GM12864 (cell line): ENCODE measurements at regions not wholly inside any gene's neighbourhood (a gene's known extent, or its start where the extent isn't known, plus 50 kb on each side); places are given as distances from the start of the nearest gene placed in this dataset.
A peak's percentile ranks its signal among the peaks of the same experiment; 100 is the strongest.
"Not testable (repeated sequence)": the region's sequence is repeated elsewhere in the genome, so short reads cannot be mapped to it uniquely, and the experiment has no call there.

Source experiments
- DNase-seq: peaks from one replicate; pipeline ENCODE4 v3.0.0-alpha.2; 2011; ENCODE audit warnings: low read depth
- H3K4me3 ChIP-seq: 2 replicates; pipeline ENCODE4 v1.5.1; 2011; ENCODE audit warnings: mild to moderate bottlenecking, low read depth, low read length, control low read depth
- TF ChIP-seq, protein P1 (sequence below): IDR thresholded peaks from 2 replicates; pipeline ENCODE4 v1.5.1; 2011; ENCODE audit warnings: low read depth, mild to moderate bottlenecking, moderate library complexity, low read length, control low read depth, inconsistent platforms; ENCODE audit errors: missing control alignments

DNA sequence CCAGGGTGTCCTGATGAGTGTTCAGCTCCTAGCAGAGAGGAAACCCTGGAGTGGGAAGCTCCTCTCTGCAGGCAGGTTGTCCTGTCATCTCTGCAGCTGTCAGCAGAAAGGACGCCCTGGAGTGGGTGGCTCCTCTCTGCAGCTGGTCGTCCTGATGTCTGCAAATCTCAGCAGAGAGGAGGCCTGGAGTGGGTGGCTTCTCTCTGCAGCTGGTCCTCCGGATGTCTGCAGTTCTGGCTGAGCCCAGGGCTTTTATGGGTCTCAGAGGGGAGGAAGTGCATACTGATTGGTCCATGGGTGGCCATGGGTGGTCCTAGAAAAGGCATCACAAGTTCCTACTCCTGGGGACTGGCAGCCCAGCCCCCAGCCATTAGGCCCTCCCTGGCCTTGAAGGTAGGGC is 102.6 kb upstream of the BNIP2 start:
- no peak overlapping the region for H3K4me3 ChIP-seq
- DNase-seq: no peak
- TF ChIP-seq, protein P1, sequence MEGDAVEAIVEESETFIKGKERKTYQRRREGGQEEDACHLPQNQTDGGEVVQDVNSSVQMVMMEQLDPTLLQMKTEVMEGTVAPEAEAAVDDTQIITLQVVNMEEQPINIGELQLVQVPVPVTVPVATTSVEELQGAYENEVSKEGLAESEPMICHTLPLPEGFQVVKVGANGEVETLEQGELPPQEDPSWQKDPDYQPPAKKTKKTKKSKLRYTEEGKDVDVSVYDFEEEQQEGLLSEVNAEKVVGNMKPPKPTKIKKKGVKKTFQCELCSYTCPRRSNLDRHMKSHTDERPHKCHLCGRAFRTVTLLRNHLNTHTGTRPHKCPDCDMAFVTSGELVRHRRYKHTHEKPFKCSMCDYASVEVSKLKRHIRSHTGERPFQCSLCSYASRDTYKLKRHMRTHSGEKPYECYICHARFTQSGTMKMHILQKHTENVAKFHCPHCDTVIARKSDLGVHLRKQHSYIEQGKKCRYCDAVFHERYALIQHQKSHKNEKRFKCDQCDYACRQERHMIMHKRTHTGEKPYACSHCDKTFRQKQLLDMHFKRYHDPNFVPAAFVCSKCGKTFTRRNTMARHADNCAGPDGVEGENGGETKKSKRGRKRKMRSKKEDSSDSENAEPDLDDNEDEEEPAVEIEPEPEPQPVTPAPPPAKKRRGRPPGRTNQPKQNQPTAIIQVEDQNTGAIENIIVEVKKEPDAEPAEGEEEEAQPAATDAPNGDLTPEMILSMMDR: no peak

DNA sequence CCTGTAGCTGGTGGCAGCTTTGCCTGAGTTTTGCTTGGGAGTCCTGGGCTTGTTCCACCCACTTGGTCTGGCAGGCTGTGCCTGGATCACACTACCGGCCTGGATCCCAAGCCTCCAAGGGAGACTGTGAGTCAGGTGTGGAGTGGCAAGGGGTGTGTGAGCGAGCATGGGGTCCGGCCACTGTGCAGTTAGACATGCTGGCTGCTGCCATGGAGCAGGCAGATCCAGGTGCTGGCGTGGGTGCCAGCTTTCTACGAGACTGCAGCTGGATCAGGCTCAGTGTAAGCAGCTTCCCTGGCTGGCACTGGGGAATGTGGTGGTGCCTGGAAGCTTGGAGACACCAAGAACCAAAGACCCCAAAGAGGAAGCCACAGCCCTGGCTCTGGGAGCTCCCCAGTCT is 102.0 kb upstream of the BNIP2 start:
- DNase-seq: no peak
- H3K4me3 ChIP-seq: no peak overlapping the region
- TF ChIP-seq, protein P1: no peak

DNA sequence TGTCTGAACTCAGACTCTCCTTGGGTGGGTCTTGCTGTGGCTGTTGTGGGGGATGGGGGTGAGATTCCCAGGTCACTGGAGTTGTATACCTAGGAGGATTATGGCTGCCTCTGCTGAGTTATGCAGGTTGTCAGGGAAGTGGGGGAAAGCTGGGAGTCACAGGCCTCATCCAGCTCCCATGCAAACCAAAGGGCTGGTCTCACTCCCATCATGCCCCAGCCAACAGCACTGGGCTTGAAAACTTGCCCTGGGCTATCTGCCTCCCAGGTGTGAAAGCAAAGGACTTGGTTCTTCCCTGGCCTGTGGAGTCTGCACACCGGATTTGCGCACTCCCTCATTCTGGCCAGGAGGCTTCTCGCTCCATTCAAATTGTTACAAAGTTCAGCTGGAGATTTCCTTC is 97.3 kb upstream of the BNIP2 start:
- DNase-seq, H3K4me3 ChIP-seq: not testable (repeated sequence)

DNA sequence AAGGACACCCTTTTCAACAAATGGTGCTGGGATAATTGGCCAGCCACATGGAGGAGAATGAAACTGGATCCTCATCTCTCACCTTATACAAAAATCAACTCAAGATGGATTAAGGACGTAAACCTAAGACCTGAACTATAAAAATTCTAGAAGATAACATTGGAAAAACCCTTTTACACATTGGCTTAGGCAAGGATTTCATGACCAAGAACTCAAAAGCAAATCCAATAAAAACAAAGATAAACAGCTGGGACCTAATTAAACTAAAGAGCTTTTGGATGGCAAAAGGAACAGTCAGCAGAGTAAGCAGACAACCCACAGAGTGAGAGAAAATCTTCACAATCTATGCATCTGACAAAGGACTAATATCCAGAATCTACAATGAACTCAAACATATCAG is 96.9 kb upstream of the BNIP2 start:
- not testable (repeated sequence) for DNase-seq, H3K4me3 ChIP-seq

DNA sequence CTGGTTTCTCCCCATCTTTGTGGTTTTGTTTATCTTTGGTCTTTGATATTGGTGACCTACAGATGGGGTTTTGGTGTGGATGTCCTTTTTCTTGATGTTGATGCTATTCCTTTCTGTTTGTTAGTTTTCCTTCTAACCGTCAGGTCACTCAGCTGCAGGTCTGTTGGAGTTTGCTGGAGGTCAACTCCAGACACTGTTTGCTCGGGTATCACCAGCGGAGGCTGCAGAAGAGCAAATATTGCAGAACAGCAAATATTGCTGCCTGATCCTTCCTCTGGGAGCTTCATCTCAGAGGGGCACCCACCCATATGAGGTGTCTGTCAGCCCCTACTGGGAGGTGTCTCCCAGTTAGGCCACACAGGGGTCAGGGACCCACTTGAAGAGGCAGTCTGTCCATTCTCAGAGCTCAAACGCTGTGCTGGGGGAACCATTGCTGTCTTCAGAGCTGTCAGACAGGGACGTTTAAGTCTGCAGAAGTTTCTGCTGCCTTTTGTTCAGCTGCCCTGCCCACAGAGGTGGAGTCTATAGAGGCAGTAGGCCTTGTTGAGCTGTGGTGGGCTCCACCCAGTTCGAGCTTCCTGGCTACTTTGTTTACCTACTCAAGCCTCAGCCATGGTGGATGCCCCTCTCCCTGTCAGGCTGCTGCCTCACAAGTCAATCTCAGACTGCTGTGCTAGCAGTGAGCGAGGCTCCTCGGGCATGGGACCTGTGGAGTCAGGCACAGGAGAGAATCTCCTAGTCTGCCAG is 94.8 kb upstream of the BNIP2 start:
- DNase-seq, H3K4me3 ChIP-seq: not testable (repeated sequence)

DNA sequence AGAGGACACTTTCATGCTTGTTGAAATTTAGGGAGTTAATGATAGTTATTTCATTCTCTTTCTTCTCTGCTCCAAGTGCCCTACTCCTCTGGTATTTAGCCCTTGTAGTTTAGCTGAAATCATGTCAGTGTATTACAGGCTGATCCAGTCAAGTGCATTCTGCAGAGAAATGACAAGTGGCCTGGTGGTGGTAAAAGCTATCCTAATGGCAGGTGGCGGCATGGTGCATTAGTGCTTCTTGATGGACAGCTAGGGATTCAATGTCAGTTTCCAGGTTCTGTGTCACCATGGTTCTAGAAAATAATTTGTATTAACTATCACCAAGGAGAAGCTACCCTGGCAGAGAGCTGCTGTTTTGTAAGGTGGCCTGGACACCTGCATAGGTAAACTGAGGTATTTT is 90.0 kb upstream of the BNIP2 start:
- DNase-seq: no peak
- TF ChIP-seq, protein P1: no peak
- H3K4me3 ChIP-seq: no peak overlapping the region

DNA sequence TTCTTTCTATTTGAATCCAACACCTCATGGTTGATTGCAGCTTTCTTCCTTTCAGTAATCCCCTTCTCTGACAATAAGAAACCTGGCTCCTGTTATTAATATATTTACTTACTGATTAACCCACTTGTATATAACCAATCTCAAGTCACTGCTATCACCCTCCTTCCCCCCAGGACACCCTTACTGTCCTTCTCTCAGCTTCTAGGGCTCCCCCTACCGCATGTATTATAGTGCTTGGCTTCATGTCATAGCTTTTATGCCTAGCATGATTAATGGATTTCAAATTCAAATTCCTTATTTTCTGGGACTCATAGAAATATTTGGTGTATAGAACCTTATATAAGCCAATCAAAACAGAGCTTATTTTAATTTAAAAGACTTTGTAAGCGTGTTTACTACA is 75.7 kb upstream of the BNIP2 start:
- DNase-seq: no peak
- TF ChIP-seq, protein P1: peak; percentile 12
- no peak overlapping the region for H3K4me3 ChIP-seq

DNA sequence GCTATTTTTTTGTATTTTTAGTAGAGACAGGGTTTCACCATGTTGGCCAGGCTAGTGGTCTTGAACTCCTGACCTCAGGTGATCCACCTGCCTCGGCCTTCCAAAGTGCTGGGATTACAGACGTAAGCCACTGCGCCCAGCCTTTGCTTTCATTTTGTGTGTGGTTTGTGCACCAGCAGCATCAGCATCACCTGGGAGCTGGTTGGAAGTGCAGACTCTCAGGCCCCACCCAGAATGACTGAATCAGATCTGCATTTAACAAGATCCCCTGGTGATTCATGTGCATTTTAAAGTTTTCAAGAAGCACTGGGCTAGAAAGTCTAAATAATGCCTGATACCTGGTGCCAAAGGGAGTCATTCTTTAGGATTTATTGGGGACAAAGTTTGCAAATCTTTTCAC is 73.4 kb upstream of the BNIP2 start:
- H3K4me3 ChIP-seq: no peak overlapping the region
- TF ChIP-seq, protein P1: no peak
- DNase-seq: no peak

DNA sequence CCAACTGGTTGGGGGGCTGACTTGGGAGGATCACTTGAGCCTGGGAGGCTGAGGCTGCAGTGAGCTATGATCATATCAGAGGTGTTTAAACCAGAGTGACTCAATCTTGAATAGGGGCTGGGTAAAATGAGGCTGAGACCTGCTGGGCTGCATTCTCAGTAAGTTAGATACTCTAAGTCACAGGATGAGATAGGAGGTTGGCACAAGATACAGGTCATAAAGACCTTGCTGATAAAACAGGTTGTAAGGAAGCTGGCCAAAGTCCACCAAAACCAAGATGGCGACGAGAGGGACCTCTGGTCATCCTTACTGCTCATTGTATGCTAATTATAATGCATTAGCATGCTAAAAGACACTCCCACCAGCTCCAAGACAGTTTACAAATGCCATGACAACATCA is 71.1 kb upstream of the BNIP2 start:
- not testable (repeated sequence) for H3K4me3 ChIP-seq, DNase-seq
